Activated CD4-positive, alpha-beta T cell treated with anti-CD3 and anti-CD28 coated beads, Interleukin-10, Interleukin-2, amounts not matched to agents 100 ng/mL and 50 ng/mL, durations not matched to agents 16 hours and 8 hours (primary cell): ENCODE measurements at regions not wholly inside any gene's neighbourhood (a gene's known extent, or its start where the extent isn't known, plus 50 kb on each side); places are given as distances from the start of the nearest gene placed in this dataset.
"Not testable (repeated sequence)": the region's sequence is repeated elsewhere in the genome, so short reads cannot be mapped to it uniquely, and the experiment has no call there.

Source experiments
- DNase-seq: peaks from one replicate; pipeline ENCODE4 v3.0.0-alpha.2; 2020

- no peak for DNase-seq
Observed at GRCh38 chr7:112692333-112692732, 97.9 kb downstream of the TMEM168 start.

GRCh38 chr7:112697211-112697610 lies 93.0 kb downstream of the TMEM168 start:
- DNase-seq: not testable (repeated sequence)

GRCh38 chr7:112699725-112700513 lies 90.3 kb downstream of the TMEM168 start:
- DNase-seq: no peak

- DNase-seq: no peak
Observed at GRCh38 chr7:112701456-112701855, 88.7 kb downstream of the TMEM168 start.

- DNase-seq: no peak
Observed at GRCh38 chr7:112707655-112708054, 82.5 kb downstream of the TMEM168 start.

- DNase-seq: no peak
Observed at GRCh38 chr7:112708236-112708635, 82.0 kb downstream of the TMEM168 start.
